SKM-1 treated with dmso at 0.1 percent for 144 hours (cell line): ENCODE measurements at regions not wholly inside any gene's neighbourhood (a gene's known extent, or its start where the extent isn't known, plus 50 kb on each side); places are given as distances from the start of the nearest gene placed in this dataset.
"Not testable (repeated sequence)": the region's sequence is repeated elsewhere in the genome, so short reads cannot be mapped to it uniquely, and the experiment has no call there.

Source experiments
- DNase-seq: peaks from one replicate; lab custom pipeline; 2025; ENCODE audit not compliant: unreplicated experiment; lab: John Stamatoyannopoulos, UW

- not testable (repeated sequence) for DNase-seq
Measured at GRCh38 chr7:89616829-89617228, 537.4 kb upstream of the STEAP1 start.

GRCh38 chr7:89618274-89618673 is 536.0 kb upstream of the STEAP1 start:
- no peak for DNase-seq

DNA sequence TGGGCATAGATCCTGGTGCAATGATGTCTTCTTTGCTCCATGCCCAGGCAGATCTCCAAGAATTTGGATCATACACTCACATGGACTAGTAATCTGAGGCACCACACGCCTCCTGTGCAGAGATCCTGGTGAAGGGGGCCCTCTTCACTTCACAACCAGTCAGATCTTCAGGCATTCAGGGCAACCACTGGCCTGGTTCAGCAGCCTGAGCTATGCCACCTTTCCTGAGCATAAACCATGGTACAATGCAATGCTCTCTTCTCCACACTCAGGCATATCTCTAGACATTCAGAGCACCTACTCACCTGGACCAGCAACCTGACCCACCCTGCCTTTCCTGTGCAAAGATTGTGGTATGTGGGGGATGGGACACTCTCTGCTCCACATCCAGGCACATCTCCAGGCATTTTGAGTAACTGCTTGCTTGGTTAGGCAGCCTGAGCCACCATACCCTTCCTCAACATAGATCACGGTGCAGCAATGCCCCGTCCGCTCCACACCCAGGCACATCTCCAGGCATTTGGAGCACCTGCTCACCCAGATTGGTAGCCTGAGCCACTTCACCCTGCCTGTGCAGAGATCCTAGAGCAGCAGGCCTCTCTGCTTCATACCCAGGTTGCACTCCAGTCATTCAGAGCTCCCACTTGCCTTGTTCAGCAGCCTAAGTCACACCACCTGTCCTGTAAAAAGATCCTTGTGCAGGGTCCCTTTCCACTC is 532.2 kb upstream of the STEAP1 start:
- DNase-seq = no peak

- peak; percentile 47 for DNase-seq
Measured at GRCh38 chr7:89623018-89623672, 531.1 kb upstream of the STEAP1 start.

- DNase-seq = not testable (repeated sequence)
Measured at GRCh38 chr7:89624155-89624554, 530.1 kb upstream of the STEAP1 start.

DNA sequence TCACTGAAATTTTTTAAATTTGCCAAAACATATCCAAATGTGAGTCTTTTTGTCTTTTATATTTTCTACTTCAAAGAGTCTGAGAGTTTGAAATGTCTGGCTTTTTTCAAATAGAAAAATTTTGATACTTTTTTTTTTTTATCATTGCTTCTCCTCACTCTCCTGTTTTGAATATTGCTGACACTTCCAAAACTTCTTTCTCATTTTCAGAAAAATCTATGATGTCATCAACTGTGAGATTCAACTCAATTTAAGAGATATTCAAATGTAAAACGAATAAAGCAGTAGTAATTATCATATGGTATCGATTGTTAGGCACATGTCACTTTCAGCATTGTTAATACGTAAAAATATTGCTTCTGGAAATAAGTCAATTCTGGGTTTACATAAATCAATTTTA is 505.8 kb upstream of the STEAP1 start:
- DNase-seq = no peak

DNA sequence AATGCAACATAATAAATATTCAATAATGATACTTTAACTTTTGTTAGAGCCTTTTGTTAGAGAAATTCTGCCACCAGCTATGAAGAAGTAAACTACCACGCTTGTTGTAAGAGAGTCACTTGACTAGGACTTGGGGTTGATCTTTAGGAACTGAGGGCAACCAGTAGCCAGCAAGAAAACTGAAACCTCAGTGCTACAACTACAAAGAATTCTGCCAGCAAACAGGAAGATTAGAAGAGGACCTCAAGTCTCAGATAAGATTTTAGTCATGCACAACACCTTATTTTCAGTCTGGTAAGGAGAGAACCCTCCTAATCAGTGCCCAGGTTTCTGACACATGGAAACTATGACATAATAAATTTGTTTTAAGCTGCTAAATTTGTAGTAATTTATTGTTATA is 498.3 kb upstream of the STEAP1 start:
- no peak for DNase-seq

GRCh38 chr7:89661876-89662275 is 492.4 kb upstream of the STEAP1 start:
- no peak for DNase-seq

DNA sequence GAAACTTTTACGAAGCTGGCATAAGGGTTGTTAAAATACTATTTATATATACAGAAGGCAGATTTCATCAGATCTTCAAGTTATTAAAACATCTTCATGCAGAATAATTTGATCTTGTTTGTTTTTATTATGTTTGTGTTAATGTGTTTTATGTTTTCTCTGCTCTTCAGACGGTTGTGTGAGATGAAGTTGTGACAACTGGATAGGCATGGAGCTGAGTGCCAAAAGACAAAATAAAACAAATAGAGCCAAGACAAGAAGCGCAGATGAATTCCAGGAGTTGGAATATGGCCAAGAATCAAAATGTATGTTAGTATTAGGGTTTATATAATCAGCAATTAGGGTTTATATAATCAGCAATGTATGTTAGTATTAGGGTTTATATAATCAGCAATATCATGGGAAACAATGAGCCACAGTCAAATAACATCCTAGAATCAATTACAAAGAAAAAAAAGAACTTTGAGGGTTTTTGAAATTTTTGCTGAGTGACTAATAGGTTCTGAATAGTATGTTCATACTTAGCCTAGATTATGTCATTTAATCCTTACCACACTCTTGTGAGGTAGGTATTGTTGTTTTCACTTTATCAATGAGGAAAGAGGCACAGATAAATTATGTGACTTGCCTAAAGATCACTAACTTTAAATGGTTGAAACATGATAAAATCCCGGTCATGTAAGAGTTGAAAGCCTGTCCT is 488.0 kb upstream of the STEAP1 start:
- no peak for DNase-seq

GRCh38 chr7:89680161-89680560 is 474.1 kb upstream of the STEAP1 start:
- DNase-seq = no peak

GRCh38 chr7:89681448-89681847 is 472.8 kb upstream of the STEAP1 start:
- no peak for DNase-seq

DNA sequence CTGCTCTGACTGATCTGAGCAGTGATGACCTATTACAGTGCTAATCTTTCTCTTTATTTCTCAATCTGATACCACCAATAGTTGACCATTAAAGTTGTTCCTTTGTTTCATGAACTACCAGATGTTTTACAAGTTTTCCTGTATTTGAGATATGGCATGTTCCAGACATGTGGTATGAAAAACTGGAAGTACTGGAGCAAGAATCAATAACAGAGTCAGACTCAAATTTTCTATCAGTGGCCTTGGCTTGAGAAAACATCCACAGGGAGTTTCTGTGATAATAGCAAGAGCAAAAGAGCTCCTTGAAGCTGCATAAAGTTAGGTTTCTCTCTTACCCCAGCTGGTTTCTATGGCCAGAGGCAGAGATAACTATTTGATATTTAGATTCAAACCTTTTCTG is 469.0 kb upstream of the STEAP1 start:
- DNase-seq = no peak

DNA sequence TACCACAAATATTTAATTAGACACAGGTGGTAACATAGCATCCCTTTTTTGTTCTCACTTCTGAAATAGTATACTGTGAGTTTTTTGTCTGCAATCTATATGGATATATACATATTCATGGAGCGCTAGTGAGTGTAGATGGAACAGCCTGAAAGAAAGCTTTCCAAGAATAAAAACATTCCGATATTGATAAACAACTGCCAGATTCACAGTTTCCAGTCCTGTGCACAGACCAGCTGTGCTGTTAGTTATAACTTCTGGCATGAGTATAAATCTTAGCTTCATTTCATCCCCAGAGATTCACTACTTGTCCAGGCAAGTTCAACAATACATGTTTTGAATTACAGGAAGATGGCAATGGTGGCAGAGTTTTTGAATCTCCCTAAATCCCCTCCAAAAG is 467.1 kb upstream of the STEAP1 start:
- DNase-seq = no peak

DNA sequence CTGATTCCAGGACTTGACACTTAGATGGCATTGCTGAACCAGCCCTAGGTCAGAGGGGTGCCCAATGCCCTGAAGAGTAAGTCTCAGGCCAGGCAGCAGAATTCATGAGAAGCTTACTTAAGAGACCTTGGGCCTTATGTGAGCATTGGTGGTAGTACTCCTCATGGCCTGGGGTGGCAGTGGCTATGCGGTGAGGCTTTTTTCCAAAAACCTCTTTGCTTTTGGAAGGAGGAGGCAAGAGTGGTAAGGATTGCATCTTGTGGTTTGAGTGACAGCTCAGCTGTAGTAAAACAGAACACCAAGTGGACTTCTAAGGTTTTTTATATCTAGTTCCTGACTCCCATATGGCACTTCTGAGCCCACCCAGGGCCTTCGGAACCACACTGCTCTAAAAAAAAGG is 459.0 kb upstream of the STEAP1 start:
- DNase-seq = no peak

GRCh38 chr7:89714131-89714530 is 440.1 kb upstream of the STEAP1 start:
- no peak for DNase-seq

- not testable (repeated sequence) for DNase-seq
Measured at GRCh38 chr7:89718941-89719340, 435.3 kb upstream of the STEAP1 start.

DNA sequence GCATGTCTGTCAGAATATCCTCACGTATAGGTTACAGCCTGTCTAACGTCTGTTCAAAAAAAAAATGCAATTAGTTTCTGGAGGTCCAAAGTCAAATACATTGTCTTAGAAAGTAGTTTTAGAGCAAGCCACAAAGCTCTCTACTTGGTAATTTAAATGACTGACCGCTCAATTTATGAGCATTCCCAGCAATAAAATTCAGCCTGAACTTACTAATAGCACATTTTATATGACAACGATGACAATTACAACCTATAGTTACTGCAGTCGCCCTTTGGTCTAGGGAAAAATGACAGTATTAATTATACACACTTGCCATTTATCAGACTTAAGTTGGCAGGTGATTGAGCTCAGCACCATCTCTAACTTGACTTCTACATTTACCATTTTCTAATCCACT is 425.8 kb upstream of the STEAP1 start:
- no peak for DNase-seq

GRCh38 chr7:89731751-89732445 is 422.4 kb upstream of the STEAP1 start:
- no peak for DNase-seq

- no peak for DNase-seq
Measured at GRCh38 chr7:89738549-89738948, 415.7 kb upstream of the STEAP1 start.

DNA sequence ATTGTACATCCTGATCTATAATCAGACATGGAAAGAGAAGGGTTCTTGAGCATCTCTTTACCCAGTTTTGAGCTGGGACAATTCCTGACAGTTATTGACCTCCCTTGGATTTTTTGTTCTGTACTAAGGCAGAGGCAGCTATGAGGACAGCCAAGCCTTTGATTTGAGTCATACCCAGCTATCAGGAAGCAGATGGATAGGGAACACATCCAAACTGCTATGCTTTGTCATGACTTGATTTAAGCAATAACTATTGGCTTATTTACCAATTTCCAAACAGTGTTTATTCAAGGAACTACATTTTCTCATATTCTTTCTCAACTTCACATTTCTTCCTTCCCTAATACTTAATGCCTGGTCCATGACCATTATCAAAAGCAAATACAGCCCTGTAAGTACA is 396.4 kb upstream of the STEAP1 start:
- no peak for DNase-seq

DNA sequence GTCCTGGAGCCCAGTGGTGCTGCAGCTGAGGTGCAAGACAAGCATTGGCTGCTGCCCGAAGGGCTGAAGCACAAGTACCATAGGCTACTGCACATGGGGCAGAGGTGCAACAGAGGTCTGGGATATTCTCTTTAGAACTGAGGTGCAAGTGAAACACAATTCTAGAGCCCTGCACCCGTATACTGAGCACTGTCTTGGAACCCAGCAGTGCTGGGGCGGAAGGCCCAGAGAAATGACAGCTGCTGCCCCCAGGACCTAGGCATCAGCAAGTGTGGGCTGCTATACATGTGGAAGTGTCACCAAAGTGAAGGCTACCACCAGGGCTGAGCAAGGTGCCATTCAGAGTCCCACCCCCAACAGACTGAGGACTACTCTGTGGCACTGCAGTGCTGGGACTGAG is 393.6 kb upstream of the STEAP1 start:
- DNase-seq = no peak

DNA sequence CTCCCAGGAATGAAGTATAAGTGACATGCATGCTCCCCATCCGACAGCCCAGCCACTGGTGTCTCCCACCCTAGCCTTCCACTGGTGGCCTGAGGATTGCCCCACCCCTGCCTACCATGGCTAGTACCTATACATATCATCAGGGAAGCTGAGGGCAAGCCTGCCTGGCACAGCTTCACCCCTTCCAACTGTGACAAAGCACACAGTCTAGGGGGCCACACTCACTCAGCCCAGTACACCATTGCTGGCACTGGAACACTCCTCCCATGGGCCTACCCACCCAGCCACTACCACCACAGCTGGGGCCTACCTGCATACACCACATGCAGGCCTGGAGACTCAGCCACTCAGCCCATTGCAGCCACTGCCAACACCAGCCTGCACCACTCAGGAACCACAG is 393.1 kb upstream of the STEAP1 start:
- DNase-seq = no peak
